Neuronal stem cell (in vitro differentiated cells): ENCODE measurements at regions not wholly inside any gene's neighbourhood (a gene's known extent, or its start where the extent isn't known, plus 50 kb on each side); places are given as distances from the start of the nearest gene placed in this dataset.

Experiments used
- DNase-seq: peaks from one replicate; pipeline ENCODE4 v3.0.0-alpha.2; 2013; ENCODE audit warnings: low spot score
- H2AFZ ChIP-seq: one replicate; pipeline ENCODE4 v1.6.1; 2013; ENCODE audit warnings: mild to moderate bottlenecking, low read length, inconsistent platforms
- H2AK5ac ChIP-seq: 2 replicates; pipeline ENCODE4 v1.6.1; 2013; ENCODE audit warnings: low read depth, mild to moderate bottlenecking, inconsistent platforms, low read length, moderate library complexity, mixed read lengths
- H2BK120ac ChIP-seq: 2 replicates; pipeline ENCODE4 v1.6.1; 2013; ENCODE audit warnings: low read depth, mild to moderate bottlenecking, inconsistent platforms, low read length, moderate library complexity, mixed read lengths
- H2BK12ac ChIP-seq: one replicate; pipeline ENCODE4 v1.6.1; 2013; ENCODE audit warnings: low read length, inconsistent platforms
- H2BK15ac ChIP-seq: 2 replicates; pipeline ENCODE4 v1.6.1; 2013; ENCODE audit warnings: mild to moderate bottlenecking, low read length, inconsistent platforms, mixed read lengths
- H2BK5ac ChIP-seq: one replicate; pipeline ENCODE4 v1.6.1; 2013; ENCODE audit warnings: inconsistent platforms, mild to moderate bottlenecking, low read length, moderate library complexity
- H3K14ac ChIP-seq: one replicate; pipeline ENCODE4 v1.6.1; 2013; ENCODE audit warnings: low read length, inconsistent platforms
- H3K18ac ChIP-seq: 2 replicates; pipeline ENCODE4 v1.6.1; 2013; ENCODE audit warnings: low read length, inconsistent platforms
- H3K23ac ChIP-seq: 2 replicates; pipeline ENCODE4 v1.6.1; 2013; ENCODE audit warnings: low read depth, mild to moderate bottlenecking, mixed read lengths, low read length, inconsistent platforms; ENCODE audit not compliant: poor library complexity
- H3K27ac ChIP-seq: replicated peaks from 3 replicates; pipeline ENCODE4 v1.5.1; 2013; ENCODE audit warnings: low read length, inconsistent platforms
- H3K27me3 ChIP-seq, 3 experiments: 2 replicates each; pipeline ENCODE4 v1.6.1; 2013; ENCODE audit warnings: low read length in 3 of 3, mild to moderate bottlenecking in 2 of 3, inconsistent platforms in 1 of 3, low read depth in 1 of 3, mixed read lengths in 1 of 3, moderate library complexity in 1 of 3; ENCODE audit not compliant: control insufficient read depth in 3 of 3, insufficient read depth in 3 of 3
- H3K36me3 ChIP-seq, 2 donors: replicated peaks in 1 of 2; 2 replicates each; pipeline ENCODE4 v1.6.1; 2013; ENCODE audit warnings: low read length in 2 of 2; ENCODE audit not compliant: control insufficient read depth in 2 of 2, insufficient read depth in 2 of 2
- H3K4ac ChIP-seq: 2 replicates; pipeline ENCODE4 v1.6.1; 2013; ENCODE audit warnings: inconsistent platforms, mild to moderate bottlenecking, low read length, moderate library complexity
- H3K4me1 ChIP-seq, 2 donors: 1 replicate in 1 of 2; 2 replicates in 1 of 2; pipeline ENCODE4 v1.6.1; 2013; ENCODE audit warnings: low read length in 2 of 2, low read depth in 1 of 2; ENCODE audit not compliant: control insufficient read depth in 2 of 2, insufficient read depth in 1 of 2
- H3K4me2 ChIP-seq: one replicate; pipeline ENCODE4 v1.6.1; 2013; ENCODE audit warnings: mild to moderate bottlenecking, low read length, inconsistent platforms; ENCODE audit not compliant: insufficient read depth, poor library complexity, severe bottlenecking
- H3K4me3 ChIP-seq, 2 donors: 2 replicates each; pipeline ENCODE4 v1.5.1; 2013; ENCODE audit warnings: low read length in 2 of 2, mild to moderate bottlenecking in 2 of 2, inconsistent platforms in 1 of 2, moderate library complexity in 1 of 2
- H3K79me1 ChIP-seq: one replicate; pipeline ENCODE4 v1.6.1; 2013; ENCODE audit warnings: low read depth, mild to moderate bottlenecking, inconsistent platforms, low read length, moderate library complexity
- H3K9ac ChIP-seq: one replicate; pipeline ENCODE4 v1.6.1; 2013; ENCODE audit warnings: mild to moderate bottlenecking, low read depth, low read length, inconsistent platforms; ENCODE audit not compliant: poor library complexity
- H3K9me3 ChIP-seq, 2 donors: replicated peaks in 1 of 2; 2 replicates each; pipeline versions ENCODE3 to v1.6.1; 2013; ENCODE audit warnings: low read length in 2 of 2, mild to moderate bottlenecking in 2 of 2, inconsistent platforms in 1 of 2, low read depth in 1 of 2, mixed read lengths in 1 of 2, moderate library complexity in 1 of 2; ENCODE audit not compliant: control insufficient read depth in 2 of 2, insufficient read depth in 1 of 2
- H4K8ac ChIP-seq: one replicate; pipeline ENCODE4 v1.6.1; 2013; ENCODE audit warnings: low read depth, mild to moderate bottlenecking, inconsistent platforms, low read length, moderate library complexity
- H4K91ac ChIP-seq: one replicate; pipeline ENCODE4 v1.6.1; 2013; ENCODE audit warnings: low read length, low read depth, mild to moderate bottlenecking, inconsistent platforms; ENCODE audit not compliant: poor library complexity
- WGBS, 2 donors: extraction: QIAGEN DNeasy Blood & Tissue Kit; methylation state at CpG; one replicate each; pipeline ENCODE4 v1.1.7; 2013; ENCODE audit warnings: missing lambda C conversion rate in 2 of 2, mixed read lengths in 1 of 2; ENCODE audit not compliant: insufficient read length in 2 of 2, insufficient replicate concordance in 1 of 2; ENCODE audit errors: extremely low coverage in 2 of 2; 5-methylcytosine and 5-hydroxymethylcytosine counted together

DNA sequence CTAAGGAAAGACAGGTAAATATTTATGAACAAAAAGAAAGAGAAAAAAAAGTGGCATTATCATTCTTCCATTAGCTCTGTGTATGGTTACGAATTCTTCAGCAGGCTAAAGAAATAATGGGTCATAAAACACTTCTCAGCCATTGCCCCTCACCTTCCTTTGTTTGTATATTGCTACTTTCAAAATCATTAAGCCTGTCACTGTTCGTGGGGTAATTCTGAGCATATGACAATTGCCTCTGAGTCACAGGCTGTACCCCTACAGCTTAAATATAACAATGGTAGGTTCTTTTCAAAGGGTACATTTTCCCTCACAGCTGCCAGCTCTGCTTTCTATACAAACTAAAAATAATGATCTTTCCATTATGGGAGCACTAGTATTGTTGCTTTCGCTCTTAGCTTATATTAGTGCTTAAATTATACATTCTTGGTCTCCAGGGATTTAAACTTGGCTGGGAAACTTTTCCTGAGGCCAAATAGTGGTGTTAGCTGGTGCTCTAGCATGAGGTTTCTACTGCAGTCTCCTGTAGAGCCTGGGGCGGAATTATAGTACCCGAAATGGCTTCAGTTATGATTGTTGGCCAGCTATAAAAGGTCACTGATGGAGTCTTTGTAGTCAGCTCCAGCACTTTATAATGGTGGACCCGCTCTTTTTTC, 74.7 kb upstream of the CDH11 start:
- no CpG with 5 or more reads among the region's 6 CpGs for WGBS, 2 donors
- H3K27ac ChIP-seq: no peak overlapping the region

DNA sequence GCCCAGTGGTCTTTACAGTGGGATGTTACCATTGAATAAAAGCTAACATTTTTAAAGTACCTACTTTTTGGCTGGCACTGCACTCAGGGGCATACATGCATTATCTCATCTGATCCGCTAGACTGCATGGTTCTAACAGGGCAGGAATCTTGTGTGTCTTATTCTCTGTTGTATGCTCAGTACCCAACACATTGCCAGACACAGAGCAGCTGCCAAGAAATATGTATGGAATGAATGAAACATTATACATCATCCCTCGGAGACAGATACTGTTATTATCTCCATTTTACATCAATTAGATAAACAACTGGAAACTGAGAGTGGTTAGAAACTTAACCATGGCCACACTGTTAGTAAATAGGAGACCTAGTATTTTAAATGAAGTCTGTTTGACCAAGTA, 74.1 kb upstream of the CDH11 start:
- WGBS, 2 donors: no CpG with 5 or more reads among the region's 2 CpGs
- no peak overlapping the region for H2AK5ac ChIP-seq
- H2BK12ac ChIP-seq: no peak overlapping the region

More for the DNA sequence above, 74.7 kb upstream of the CDH11 start:
- no peaks in the 10 kb centered on the region for H3K4me1 ChIP-seq
- H3K14ac ChIP-seq: no peak overlapping the region
- H3K4me2 ChIP-seq: no peak overlapping the region
- DNase-seq: no peak
- H3K36me3 ChIP-seq: no peaks in the 10 kb centered on the region
- H3K23ac ChIP-seq: no peak overlapping the region
- no peak overlapping the region for H2BK5ac ChIP-seq
- H2AFZ ChIP-seq: no peak overlapping the region
- no peak overlapping the region for H2BK120ac ChIP-seq
- H3K4me3 ChIP-seq: no peak overlapping the region
- no peaks in the 10 kb centered on the region for H3K79me1 ChIP-seq
- no peak overlapping the region for H4K91ac ChIP-seq
- no peaks in the 10 kb centered on the region for H3K9me3 ChIP-seq
- no peak overlapping the region for H3K9ac ChIP-seq
- no peak overlapping the region for H2BK15ac ChIP-seq
- no peak overlapping the region for H4K8ac ChIP-seq
- no peak overlapping the region for H3K18ac ChIP-seq
- H2AK5ac ChIP-seq: no peak overlapping the region
- H3K27me3 ChIP-seq: no peaks in the 10 kb centered on the region
- no peak overlapping the region for H2BK12ac ChIP-seq
- H3K4ac ChIP-seq: no peak overlapping the region

GRCh38 chr16:65185241-65185778, 63.4 kb upstream of the CDH11 start:
- Histone ChIP-seq H3K9ac (no peak overlapping the region), H4K8ac (no peak overlapping the region), H3K36me3 (no peaks in the 10 kb centered on the region), H3K4me1 (no peaks in the 10 kb centered on the region), H2AFZ (no peak overlapping the region), H3K9me3 (no peaks in the 10 kb centered on the region), H3K27me3 (no peaks in the 10 kb centered on the region), H3K18ac (no peak overlapping the region), H3K23ac (no peak overlapping the region), H2BK120ac (no peak overlapping the region), H2AK5ac (no peak overlapping the region), H3K27ac (no peak overlapping the region), H3K4me2 (no peak overlapping the region), H2BK5ac (no peak overlapping the region), H3K14ac (no peak overlapping the region), H2BK15ac (no peak overlapping the region), H3K4ac (no peak overlapping the region), H2BK12ac (no peak overlapping the region), H3K79me1 (no peaks in the 10 kb centered on the region), H4K91ac (no peak overlapping the region), H3K4me3 (no peak overlapping the region)
- no CpG with 5 or more reads among the region's 3 CpGs for WGBS, 2 donors
- DNase-seq: no peak

More for the DNA sequence above, 74.1 kb upstream of the CDH11 start:
- Histone ChIP-seq H3K4ac (no peak overlapping the region), H3K9me3 (no peaks in the 10 kb centered on the region), H3K9ac (no peak overlapping the region), H3K79me1 (no peaks in the 10 kb centered on the region), H4K91ac (no peak overlapping the region), H3K23ac (no peak overlapping the region), H3K4me1 (no peaks in the 10 kb centered on the region), H3K27me3 (no peaks in the 10 kb centered on the region), H3K36me3 (no peaks in the 10 kb centered on the region), H2BK15ac (no peak overlapping the region), H3K4me3 (no peak overlapping the region), H3K27ac (no peak overlapping the region), H2BK5ac (no peak overlapping the region), H4K8ac (no peak overlapping the region), H2BK120ac (no peak overlapping the region), H2AFZ (no peak overlapping the region), H3K18ac (no peak overlapping the region), H3K14ac (no peak overlapping the region), H3K4me2 (no peak overlapping the region)
- no peak for DNase-seq

DNA sequence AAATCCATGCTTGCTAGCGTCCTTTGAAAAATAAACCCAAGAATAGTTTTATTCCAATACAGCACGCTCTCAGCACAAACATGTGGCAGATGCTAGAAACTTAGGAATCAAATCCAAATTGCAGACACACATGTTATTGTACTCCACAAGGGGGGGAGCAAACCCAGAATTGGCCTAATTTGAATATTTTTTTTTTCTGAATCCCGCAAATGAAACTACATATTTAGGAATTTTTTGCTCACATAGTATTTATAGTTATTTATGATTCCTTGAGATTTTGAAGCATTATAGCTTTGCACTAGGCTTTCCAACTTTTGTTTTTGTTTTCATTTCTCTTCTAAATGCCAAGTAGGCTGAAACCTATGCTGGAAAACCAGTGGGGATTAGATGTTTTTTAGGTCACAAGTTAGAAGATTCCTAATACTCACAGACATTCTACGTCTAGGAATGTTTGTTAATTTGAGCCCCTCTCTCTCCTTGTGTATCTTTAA, 59.3 kb upstream of the CDH11 start:
- Histone ChIP-seq H2BK15ac (no peak overlapping the region), H3K9ac (no peak overlapping the region), H3K4ac (no peak overlapping the region), H3K18ac (no peak overlapping the region), H2AFZ (no peak overlapping the region), H2BK12ac (no peak overlapping the region), H3K4me3 (no peak overlapping the region), H3K14ac (no peak overlapping the region), H3K27me3 (no peaks in the 10 kb centered on the region), H3K79me1 (no peaks in the 10 kb centered on the region), H3K9me3 (no peaks in the 10 kb centered on the region), H3K36me3 (no peaks in the 10 kb centered on the region), H3K4me1 (no peaks in the 10 kb centered on the region), H2BK120ac (no peak overlapping the region), H4K8ac (no peak overlapping the region), H3K4me2 (no peak overlapping the region), H2AK5ac (no peak overlapping the region), H3K27ac (no peak overlapping the region), H4K91ac (no peak overlapping the region), H2BK5ac (no peak overlapping the region), H3K23ac (no peak overlapping the region)
- no CpG with 5 or more reads among the region's 4 CpGs for WGBS, 2 donors
- DNase-seq: no peak
